Muscle layer of duodenum (tissue), 2 donors: ENCODE measurements at regions not wholly inside any gene's neighbourhood (a gene's known extent, or its start where the extent isn't known, plus 50 kb on each side); places are given as distances from the start of the nearest gene placed in this dataset.

ENCODE experiments used
- H3K27ac ChIP-seq: one replicate; pipeline ENCODE4 v1.7.0; 2013; ENCODE audit warnings: mild to moderate bottlenecking, low read length
- H3K27me3 ChIP-seq: one replicate; pipeline ENCODE4 v1.7.0; 2013; ENCODE audit warnings: low read depth, mild to moderate bottlenecking, control low read depth, low read length
- H3K36me3 ChIP-seq, 2 donors: one replicate each; pipeline ENCODE4 v1.7.0; 2013; ENCODE audit warnings: low read length in 2 of 2, control low read depth in 1 of 2, mild to moderate bottlenecking in 1 of 2; ENCODE audit not compliant: insufficient read depth in 2 of 2, control insufficient read depth in 1 of 2
- H3K4me1 ChIP-seq, 2 donors: one replicate each; pipeline ENCODE4 v1.7.0; 2013; ENCODE audit warnings: low read length in 2 of 2, mild to moderate bottlenecking in 2 of 2, control low read depth in 1 of 2, moderate library complexity in 1 of 2; ENCODE audit not compliant: insufficient read depth in 2 of 2, control insufficient read depth in 1 of 2
- H3K4me3 ChIP-seq, 2 donors: one replicate each; pipeline ENCODE4 v1.7.0; 2013; ENCODE audit warnings: low read length in 2 of 2, low read depth in 1 of 2, mild to moderate bottlenecking in 1 of 2
- H3K9me3 ChIP-seq, 2 donors: one replicate each; pipeline ENCODE4 v1.7.0; 2013; ENCODE audit warnings: low read length in 2 of 2, control low read depth in 1 of 2, mild to moderate bottlenecking in 1 of 2; ENCODE audit not compliant: control insufficient read depth in 1 of 2
- donor health status: healthy.

DNA sequence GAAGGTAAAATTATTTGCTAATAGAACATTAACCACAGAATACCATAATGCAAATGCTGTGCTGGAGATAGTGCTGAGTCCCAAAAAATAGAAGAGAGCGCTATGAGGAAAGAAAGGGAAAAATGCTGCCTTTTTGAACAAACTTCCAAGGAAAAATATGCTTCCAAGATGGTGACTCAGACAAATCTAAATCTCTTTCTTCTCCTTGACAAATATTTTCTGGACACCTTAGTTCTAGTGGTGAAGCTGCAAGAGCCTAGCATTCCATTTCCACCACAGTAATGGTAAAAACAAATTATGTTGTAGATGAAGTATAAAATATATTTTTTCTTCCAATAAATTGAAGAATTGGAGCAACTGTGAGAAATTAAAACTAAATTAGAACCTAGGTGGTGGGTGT lies 155.6 kb upstream of the TBX18 start:
- Histone ChIP-seq H3K36me3 (no peaks in the 10 kb centered on the region), H3K9me3 (no peaks in the 10 kb centered on the region), H3K27ac (no peak overlapping the region), H3K4me3 (no peak overlapping the region), H3K4me1 (no peaks in the 10 kb centered on the region), H3K27me3 (no peaks in the 10 kb centered on the region)

DNA sequence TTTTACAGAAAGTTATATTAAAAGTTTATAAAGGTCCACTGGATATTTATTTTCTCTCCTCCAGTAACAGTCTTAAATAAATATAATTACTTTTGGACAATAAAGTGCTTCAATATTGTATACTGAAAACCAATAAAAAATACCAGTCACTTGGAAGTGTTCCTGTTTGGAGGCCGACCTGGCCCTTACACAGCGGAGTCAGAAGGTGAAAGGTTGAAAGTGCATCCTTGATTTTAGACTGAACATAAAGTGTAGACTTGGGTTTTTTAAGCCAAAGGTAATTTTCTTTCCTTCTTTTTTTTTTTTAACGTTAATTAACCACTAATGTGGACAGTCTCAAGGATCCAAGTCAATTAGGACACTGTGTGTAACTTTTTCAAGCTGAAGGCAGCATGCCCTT lies 152.3 kb upstream of the TBX18 start:
- H3K27ac ChIP-seq = no peak overlapping the region
- no peak overlapping the region for H3K4me3 ChIP-seq
- no peaks in the 10 kb centered on the region for H3K9me3 ChIP-seq
- no peaks in the 10 kb centered on the region for H3K27me3 ChIP-seq
- H3K36me3 ChIP-seq = no peaks in the 10 kb centered on the region
- no peaks in the 10 kb centered on the region for H3K4me1 ChIP-seq

DNA sequence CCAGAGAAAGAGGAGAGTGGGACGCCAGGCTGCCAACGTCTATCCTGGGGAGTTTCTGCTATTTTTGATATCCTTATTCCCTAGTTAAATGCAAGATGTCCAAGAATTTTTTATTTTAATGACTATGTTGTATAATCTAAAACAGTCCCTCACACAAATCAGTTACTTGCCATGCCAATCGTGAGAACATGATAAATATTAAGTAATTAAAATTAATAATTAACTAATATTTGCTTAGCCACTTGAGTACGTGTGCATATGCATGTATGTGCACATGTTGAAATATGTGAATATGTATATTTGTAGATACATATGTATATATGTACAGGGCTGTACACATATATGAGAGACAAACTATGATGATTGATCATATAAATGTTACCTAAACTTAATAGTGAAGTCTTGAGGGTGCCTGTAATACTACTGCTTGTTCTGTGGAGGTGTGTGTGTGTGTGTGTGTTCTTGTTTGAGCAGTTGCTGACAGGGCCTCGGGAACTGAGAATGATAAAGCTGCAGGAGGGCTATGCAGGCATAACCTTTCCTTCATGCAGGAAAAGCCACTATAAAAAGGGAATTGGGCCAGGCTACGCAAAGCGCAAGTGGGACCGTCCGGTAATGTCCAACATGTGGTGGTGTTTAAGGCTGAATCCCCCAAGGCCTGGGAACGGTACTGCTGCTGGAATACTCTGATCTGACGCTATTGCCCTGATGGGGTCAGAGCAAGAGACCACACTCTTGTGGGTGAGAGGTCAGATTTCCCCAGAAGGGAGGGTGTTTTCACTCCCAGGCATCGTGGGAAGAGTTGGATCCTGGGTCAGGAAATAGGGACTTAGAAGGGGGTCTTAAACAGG lies 148.3 kb upstream of the TBX18 start:
- Histone ChIP-seq H3K4me1 (no peaks in the 10 kb centered on the region), H3K36me3 (no peaks in the 10 kb centered on the region), H3K9me3 (no peaks in the 10 kb centered on the region), H3K27me3 (no peaks in the 10 kb centered on the region), H3K27ac (no peak overlapping the region), H3K4me3 (no peak overlapping the region)

DNA sequence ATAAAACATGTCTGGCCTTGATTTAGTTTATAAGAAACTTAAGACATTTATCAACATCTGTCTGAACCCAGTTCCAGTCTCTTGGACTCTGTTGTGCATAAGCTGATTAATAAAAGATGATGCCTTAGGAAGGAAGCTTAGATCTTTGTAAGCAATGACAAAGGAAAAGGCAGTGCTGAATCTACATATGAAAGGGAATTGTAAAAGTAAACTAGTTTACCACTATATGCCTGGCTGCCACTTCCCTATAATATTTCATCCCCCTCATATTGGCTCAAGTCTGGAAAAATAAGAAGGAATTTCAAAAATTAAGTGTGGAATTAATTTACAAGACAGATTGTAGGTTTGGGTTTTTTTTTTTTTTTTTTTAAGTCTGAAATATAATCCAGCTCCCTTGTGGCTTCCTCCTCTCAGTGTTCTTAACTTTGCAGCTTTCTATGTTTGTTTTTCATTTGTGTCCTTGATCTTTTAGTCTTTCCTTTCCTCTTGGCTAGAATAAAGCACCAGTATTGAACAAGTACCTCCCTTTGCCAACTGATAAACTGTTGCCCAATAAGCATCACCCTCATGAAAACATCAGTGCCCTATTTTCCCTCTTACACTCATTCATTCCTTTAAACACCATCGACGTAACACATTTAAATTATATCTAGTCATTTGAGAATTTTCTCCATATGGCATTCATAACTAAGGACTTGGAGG lies 146.7 kb upstream of the TBX18 start:
- no peaks in the 10 kb centered on the region for H3K9me3 ChIP-seq
- no peaks in the 10 kb centered on the region for H3K36me3 ChIP-seq
- H3K4me3 ChIP-seq = no peak overlapping the region
- H3K4me1 ChIP-seq = no peaks in the 10 kb centered on the region
- H3K27ac ChIP-seq = no peak overlapping the region
- no peaks in the 10 kb centered on the region for H3K27me3 ChIP-seq

DNA sequence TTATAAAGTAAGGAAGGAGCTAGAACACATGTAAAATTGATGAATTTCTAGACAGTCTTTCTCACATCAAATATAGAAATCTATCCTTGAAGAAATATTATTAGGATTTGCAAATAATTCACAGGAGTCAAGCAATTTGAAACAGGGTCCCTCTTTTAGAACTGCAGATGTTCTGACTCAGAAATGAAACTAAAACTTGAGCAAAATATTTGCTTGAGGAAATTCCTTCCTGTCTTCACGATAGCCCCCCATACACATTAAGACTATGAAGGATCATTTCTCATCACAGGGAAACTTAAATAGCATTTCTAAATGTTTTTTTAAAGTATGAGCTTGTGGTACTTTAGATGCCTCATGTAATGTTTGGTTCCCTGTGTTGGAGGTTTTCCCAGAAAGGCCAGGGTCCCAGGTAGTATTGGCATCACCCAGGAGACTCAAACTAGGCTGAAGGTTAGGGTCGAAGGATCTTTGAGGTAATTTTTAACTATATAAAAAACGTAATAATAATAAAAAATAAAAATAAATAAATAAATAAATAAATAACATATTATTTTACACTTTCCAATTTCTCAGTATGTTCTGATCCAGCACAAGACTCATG lies 144.0 kb upstream of the TBX18 start:
- H3K27ac ChIP-seq = no peak overlapping the region
- H3K9me3 ChIP-seq = no peaks in the 10 kb centered on the region
- H3K36me3 ChIP-seq = no peaks in the 10 kb centered on the region
- no peak overlapping the region for H3K4me3 ChIP-seq
- no peaks in the 10 kb centered on the region for H3K27me3 ChIP-seq
- no peaks in the 10 kb centered on the region for H3K4me1 ChIP-seq

DNA sequence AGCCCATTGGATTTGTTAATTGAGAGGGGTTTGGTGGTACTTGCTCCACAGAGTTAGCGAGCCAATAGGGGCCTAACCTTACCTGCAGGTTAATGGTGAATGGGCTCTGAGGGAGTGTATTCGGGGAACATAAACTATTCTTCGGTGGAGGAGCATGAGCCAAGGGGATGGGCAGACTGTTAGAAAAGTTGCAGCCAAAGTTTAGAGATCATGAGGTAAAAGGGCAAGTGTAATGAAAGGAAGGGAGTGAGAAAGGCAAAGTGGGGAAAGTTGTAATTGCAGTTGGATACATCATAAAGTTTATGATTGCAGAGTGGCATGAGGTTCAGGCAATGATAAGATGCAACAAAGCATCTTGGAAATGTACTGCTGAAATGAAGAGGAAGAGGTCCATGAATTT lies 142.1 kb upstream of the TBX18 start:
- no peak overlapping the region for H3K4me3 ChIP-seq
- no peaks in the 10 kb centered on the region for H3K4me1 ChIP-seq
- H3K9me3 ChIP-seq = no peaks in the 10 kb centered on the region
- H3K27ac ChIP-seq = no peak overlapping the region
- H3K27me3 ChIP-seq = no peaks in the 10 kb centered on the region
- H3K36me3 ChIP-seq = no peaks in the 10 kb centered on the region

DNA sequence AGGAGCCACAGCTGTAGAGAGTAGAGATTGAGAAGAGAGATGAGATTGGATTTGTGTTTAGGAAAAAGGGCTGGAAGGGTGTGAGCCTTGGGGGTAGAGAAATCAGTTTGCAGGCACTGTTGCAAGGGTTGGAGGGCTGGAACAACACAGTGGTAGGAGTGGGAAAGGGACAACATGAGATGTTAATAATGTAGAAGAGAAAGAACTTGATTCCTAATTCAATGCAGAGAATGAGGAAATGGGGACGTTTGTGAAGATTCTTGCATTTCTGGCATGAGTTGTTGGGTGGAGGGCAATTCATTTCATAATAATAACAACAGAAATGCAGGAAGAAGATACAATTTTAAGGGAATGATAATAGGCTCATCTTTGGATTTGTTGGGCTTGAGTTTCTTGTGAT lies 141.4 kb upstream of the TBX18 start:
- Histone ChIP-seq H3K9me3 (no peaks in the 10 kb centered on the region), H3K36me3 (no peaks in the 10 kb centered on the region), H3K27ac (no peak overlapping the region), H3K27me3 (no peaks in the 10 kb centered on the region), H3K4me3 (no peak overlapping the region), H3K4me1 (no peaks in the 10 kb centered on the region)

DNA sequence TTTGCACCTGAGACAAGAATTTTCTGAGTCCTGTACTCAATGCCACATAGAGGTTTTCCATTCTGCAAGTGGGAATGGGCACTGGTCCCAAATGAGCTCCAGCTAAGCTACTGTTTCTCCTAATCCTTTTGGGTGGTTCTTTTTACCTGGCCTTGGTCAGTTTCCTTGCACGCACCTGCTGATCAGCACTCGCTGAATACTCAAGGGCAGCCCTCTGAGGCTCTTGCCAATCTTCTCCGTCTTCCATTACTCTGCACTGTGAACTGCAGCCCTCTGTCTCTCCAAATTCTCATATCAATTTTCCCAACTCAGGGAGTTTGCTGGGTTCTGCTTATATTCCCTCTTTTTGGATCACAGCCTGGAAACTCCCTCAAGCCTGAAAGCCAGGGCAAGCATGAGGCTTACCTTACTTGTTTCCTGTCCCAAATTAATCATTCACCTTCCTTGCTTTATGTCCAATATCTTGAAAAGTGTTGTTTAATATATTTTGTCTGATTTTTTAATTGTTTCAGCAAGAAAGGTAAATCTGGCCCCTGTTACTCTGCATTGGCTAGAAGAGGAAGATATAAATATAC lies 138.0 kb upstream of the TBX18 start:
- Histone ChIP-seq H3K4me1 (no peaks in the 10 kb centered on the region), H3K9me3 (peaks cover 0 to 2% of the 10 kb centered on the region in 2 donors), H3K36me3 (no peaks in the 10 kb centered on the region), H3K27ac (no peak overlapping the region), H3K27me3 (no peaks in the 10 kb centered on the region), H3K4me3 (no peak overlapping the region)

DNA sequence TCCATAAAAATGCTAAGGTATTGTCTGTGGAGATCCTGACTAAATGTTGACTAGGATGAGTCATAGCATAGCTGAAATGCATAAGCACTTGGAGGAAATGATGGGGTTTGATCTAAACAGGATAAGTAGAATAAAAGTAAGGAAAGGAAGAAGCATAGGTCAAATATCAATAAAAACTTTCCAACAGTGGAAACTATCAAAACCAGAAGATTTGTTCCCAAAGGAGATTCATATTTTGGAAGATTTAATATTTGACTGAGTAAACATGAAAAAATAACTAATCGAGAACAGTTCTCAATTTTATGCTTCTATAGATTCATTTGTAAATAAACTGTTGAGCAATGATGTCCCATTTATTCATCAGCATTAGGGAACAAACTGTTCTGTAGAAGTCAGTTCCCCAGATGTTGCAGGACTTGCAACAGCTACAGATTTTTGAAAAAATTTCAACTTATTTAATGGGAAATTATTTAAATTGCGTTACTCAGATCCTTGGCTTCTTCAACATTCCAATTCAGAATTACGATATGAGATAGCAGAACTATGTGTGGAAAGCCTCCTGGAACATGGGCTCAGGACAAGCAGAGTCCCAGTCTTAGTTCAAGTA lies 133.7 kb upstream of the TBX18 start:
- Histone ChIP-seq H3K36me3 (no peaks in the 10 kb centered on the region), H3K27ac (no peak overlapping the region), H3K27me3 (no peaks in the 10 kb centered on the region), H3K4me1 (no peaks in the 10 kb centered on the region), H3K4me3 (no peak overlapping the region), H3K9me3 (peaks cover 0 to 2% of the 10 kb centered on the region in 2 donors)

DNA sequence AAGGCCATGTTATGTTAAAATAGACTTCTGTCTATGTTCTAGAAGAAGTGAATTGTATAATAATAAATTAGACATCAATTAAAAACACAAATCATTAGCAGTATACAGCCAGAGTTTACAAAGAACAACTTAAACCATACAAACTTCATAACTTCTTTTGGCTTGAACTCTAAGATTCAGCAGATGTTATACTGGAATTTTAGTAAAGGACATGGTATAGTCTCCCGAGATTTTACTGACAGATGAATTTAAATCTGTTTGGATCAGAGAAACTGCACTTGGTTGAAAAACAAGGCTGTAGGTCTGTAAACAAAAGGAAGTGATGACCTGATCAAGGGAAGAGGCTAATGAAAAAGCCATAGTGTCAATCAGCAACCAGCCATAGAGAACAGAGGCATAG lies 132.6 kb upstream of the TBX18 start:
- H3K4me1 ChIP-seq = no peaks in the 10 kb centered on the region
- H3K36me3 ChIP-seq = no peaks in the 10 kb centered on the region
- H3K27me3 ChIP-seq = no peaks in the 10 kb centered on the region
- H3K4me3 ChIP-seq = no peak overlapping the region
- H3K9me3 ChIP-seq = peaks cover 0 to 2% of the 10 kb centered on the region in 2 donors
- H3K27ac ChIP-seq = no peak overlapping the region

DNA sequence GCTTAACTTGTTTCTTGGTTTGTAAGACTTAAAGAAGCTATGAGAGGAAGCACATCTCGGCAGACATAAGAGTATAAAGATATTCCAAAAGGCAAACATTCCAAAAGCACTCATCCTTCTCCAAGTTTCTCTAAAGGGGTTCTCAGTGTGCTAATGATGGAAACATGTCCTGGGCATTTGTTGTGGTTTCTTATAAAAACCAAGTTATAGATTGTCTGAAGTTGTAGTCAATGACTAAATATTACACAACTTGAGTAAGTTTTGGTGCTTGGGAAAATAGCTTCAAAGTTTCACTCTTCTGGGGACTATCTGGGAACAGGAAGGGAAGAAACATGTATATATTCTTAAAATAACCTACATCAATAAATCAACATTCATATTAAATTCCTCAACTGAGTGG lies 128.3 kb upstream of the TBX18 start:
- Histone ChIP-seq H3K27me3 (no peaks in the 10 kb centered on the region), H3K9me3 (no peaks in the 10 kb centered on the region), H3K27ac (no peak overlapping the region), H3K4me3 (no peak overlapping the region), H3K4me1 (no peaks in the 10 kb centered on the region), H3K36me3 (no peaks in the 10 kb centered on the region)
